Mucosa of stomach (tissue), 1 donor: ENCODE measurements at regions not wholly inside any gene's neighbourhood (a gene's known extent, or its start where the extent isn't known, plus 50 kb on each side); places are given as distances from the start of the nearest gene placed in this dataset.

Experiments used
- H3K27me3 ChIP-seq: one replicate; pipeline ENCODE4 v1.7.0; 2013; ENCODE audit warnings: mild to moderate bottlenecking, low read length; ENCODE audit not compliant: control insufficient read depth, insufficient read depth
- H3K36me3 ChIP-seq: one replicate; pipeline ENCODE4 v1.7.0; 2013; ENCODE audit warnings: low read length; ENCODE audit not compliant: control insufficient read depth, insufficient read depth
- H3K4me1 ChIP-seq: one replicate; pipeline ENCODE4 v1.7.0; 2013; ENCODE audit warnings: mild to moderate bottlenecking, low read length; ENCODE audit not compliant: control insufficient read depth, insufficient read depth
- H3K4me3 ChIP-seq: one replicate; pipeline ENCODE4 v1.7.0; 2013; ENCODE audit warnings: low read length
- H3K9ac ChIP-seq: one replicate; pipeline ENCODE4 v1.7.0; 2013; ENCODE audit warnings: mild to moderate bottlenecking, low read length, moderate library complexity
- H3K9me3 ChIP-seq: one replicate; pipeline ENCODE4 v1.7.0; 2013; ENCODE audit warnings: mild to moderate bottlenecking, low read length, moderate library complexity; ENCODE audit not compliant: control insufficient read depth
- donor health status: Pancreatic carcinoma.

DNA sequence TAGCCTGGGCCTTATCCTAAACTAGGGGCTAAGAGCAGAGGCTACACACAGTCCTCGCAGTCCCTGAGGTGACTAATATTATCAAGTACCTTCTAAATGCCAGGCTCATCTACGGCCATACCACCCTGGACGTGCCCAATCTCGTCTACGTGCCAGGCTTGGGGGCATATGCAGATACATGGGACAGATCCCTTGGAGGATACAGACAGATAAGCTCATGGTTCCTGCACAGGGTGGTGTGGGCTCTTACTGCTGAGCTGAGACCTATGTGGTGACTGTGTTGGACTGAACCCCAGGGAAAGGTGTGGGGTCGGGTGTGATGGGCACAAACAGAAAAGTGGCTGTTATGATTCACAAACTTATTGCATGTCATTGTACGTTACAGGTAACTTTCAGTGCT, 268.4 kb upstream of the NEBL start:
- no peak overlapping the region for H3K4me3 ChIP-seq
- no peaks in the 10 kb centered on the region for H3K27me3 ChIP-seq
- no peaks in the 10 kb centered on the region for H3K36me3 ChIP-seq
- H3K9me3 ChIP-seq, result no peaks in the 10 kb centered on the region
- H3K9ac ChIP-seq, result no peak overlapping the region
- no peaks in the 10 kb centered on the region for H3K4me1 ChIP-seq

DNA sequence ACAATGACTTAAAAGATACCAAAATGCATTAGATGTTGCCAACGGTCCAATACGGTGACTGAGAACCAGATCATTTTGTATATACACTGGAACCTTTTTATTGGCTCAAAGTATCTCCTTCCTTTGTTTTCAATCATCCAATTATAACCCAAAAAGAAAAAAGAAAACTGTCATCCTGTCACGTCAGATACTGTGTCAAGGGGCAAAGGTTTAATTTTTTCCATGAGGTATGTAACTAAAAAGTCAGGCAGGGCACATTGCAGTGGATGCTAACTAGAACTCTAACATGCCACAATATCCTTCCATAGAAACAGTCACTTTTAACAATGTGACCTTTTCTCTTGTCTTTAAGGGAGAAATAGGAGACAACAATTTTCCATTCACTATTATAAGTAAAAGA, 267.6 kb upstream of the NEBL start:
- H3K4me3 ChIP-seq, result no peak overlapping the region

GRCh38 chr10:21162948-21163347, 265.8 kb upstream of the NEBL start:
- H3K4me1 ChIP-seq, result no peaks in the 10 kb centered on the region
- H3K4me3 ChIP-seq, result no peak overlapping the region
- no peak overlapping the region for H3K9ac ChIP-seq
- H3K9me3 ChIP-seq, result no peaks in the 10 kb centered on the region
- H3K36me3 ChIP-seq, result no peaks in the 10 kb centered on the region
- H3K27me3 ChIP-seq, result no peaks in the 10 kb centered on the region

More for the DNA sequence above, 267.6 kb upstream of the NEBL start:
- no peaks in the 10 kb centered on the region for H3K36me3 ChIP-seq
- no peaks in the 10 kb centered on the region for H3K9me3 ChIP-seq
- H3K4me1 ChIP-seq, result no peaks in the 10 kb centered on the region
- no peaks in the 10 kb centered on the region for H3K27me3 ChIP-seq
- no peak overlapping the region for H3K9ac ChIP-seq

DNA sequence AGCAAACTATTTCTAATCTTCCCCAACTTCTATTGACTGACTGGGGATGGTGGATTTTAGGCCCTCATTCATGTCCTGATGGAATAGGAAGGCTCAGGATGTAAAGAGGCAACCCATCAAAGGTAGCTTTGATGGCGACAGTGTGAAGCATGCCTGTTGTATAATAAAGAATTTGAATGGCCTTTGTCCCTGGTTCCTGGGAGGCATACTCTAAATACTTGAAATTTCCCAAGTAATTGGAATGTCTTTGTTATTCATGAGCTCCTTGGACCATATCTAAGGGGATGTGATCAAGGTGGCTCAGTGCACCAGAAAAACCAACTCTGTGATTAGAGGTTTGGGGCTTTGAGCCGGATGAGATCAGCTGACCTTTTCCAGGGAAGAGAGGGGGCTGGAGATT, 264.5 kb upstream of the NEBL start:
- Histone ChIP-seq H3K36me3 (no peaks in the 10 kb centered on the region), H3K4me1 (no peaks in the 10 kb centered on the region), H3K27me3 (no peaks in the 10 kb centered on the region), H3K9me3 (no peaks in the 10 kb centered on the region), H3K4me3 (no peak overlapping the region), H3K9ac (no peak overlapping the region)

DNA sequence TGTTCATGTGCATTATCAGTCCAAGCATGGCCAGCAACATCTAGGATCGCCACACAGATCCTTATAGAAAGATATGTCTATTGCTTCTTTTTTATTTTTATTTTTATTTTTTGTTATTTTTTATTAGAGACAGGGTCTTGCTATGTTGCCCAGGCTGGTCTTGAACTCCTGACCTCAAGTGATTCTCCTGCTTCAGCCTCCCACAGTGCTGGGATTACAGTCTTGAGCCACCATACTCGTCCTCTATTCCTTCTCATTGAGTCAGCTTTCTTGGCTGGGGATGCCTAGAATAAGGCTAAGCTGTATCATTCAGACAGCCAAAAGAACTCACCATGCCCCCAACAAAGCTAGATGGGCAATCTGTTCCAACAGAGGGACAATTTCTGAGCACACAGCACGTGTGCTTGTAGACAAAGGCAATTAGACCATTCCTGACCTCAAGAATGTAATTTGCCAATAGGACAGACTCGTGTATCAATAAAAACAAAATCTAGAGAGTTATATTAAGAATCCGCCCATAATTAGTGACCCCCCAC, 264.0 kb upstream of the NEBL start:
- Histone ChIP-seq H3K9ac (no peak overlapping the region), H3K27me3 (no peaks in the 10 kb centered on the region), H3K4me3 (no peak overlapping the region), H3K4me1 (no peaks in the 10 kb centered on the region), H3K36me3 (no peaks in the 10 kb centered on the region), H3K9me3 (no peaks in the 10 kb centered on the region)

DNA sequence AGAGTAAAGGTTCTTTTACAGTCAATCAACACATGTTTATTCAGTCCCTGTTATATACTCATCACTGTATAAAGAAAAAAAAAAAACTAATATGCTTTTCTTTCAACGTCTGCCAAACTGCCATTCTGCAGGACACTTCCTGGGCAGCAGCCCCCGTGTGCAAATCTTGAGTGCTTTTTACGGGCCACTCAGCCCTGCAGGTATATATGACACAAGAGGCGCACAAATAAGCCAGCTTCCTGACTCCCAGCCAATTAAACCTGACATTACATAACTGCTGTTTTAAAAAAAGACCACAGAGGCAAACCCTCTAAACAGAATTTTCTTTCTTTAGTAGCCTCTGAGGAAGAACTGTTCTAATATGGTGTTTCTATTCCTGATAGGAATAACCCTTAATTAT, 263.0 kb upstream of the NEBL start:
- no peaks in the 10 kb centered on the region for H3K9me3 ChIP-seq
- no peak overlapping the region for H3K4me3 ChIP-seq
- no peaks in the 10 kb centered on the region for H3K27me3 ChIP-seq
- H3K9ac ChIP-seq, result no peak overlapping the region
- no peaks in the 10 kb centered on the region for H3K36me3 ChIP-seq
- H3K4me1 ChIP-seq, result no peaks in the 10 kb centered on the region

DNA sequence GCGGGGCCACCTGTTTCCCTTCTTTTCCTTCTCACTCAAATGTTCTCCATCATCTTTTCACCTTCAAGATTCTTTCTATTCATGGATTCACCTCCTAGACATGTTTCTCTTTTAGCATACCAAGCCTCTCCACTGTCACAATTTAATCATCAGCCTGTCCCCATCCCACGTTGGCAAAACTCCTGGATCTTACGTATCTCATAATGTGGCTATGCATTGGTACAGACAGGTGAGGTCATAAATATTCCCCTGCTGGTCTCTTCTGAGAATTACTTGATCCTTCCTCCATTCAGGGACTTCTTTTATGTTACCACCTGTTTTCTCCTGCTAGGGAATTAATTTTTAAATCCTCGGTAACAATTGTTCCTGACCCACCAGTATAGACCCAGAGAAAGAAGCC, 262.6 kb upstream of the NEBL start:
- Histone ChIP-seq H3K36me3 (no peaks in the 10 kb centered on the region), H3K4me3 (no peak overlapping the region), H3K27me3 (no peaks in the 10 kb centered on the region), H3K4me1 (no peaks in the 10 kb centered on the region), H3K9me3 (no peaks in the 10 kb centered on the region), H3K9ac (no peak overlapping the region)

GRCh38 chr10:21158301-21158700, 261.2 kb upstream of the NEBL start:
- no peak overlapping the region for H3K4me3 ChIP-seq
- no peaks in the 10 kb centered on the region for H3K9me3 ChIP-seq
- H3K36me3 ChIP-seq, result no peaks in the 10 kb centered on the region
- H3K4me1 ChIP-seq, result no peaks in the 10 kb centered on the region
- no peaks in the 10 kb centered on the region for H3K27me3 ChIP-seq
- no peak overlapping the region for H3K9ac ChIP-seq

DNA sequence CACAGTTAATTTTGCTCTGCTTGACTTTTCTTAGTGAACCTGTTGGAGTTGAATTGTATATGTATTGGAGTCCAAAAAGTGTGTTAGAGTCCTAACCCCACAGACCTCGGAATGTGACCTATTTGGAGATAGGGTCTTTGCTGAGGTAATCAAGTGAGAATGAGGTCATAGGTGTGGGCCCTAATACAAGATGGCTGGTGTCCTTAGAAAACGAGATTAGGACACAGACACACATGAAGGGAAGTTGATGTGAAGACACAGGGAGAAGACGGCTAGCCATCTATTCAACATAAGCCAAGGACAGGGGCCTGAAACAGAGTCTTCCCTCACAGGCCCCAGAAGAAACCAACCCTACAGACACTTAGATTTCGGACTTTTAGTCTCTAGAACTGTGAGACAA, 260.6 kb upstream of the NEBL start:
- no peaks in the 10 kb centered on the region for H3K9me3 ChIP-seq
- no peak overlapping the region for H3K9ac ChIP-seq
- H3K4me3 ChIP-seq, result no peak overlapping the region
- no peaks in the 10 kb centered on the region for H3K4me1 ChIP-seq
- no peaks in the 10 kb centered on the region for H3K36me3 ChIP-seq
- no peaks in the 10 kb centered on the region for H3K27me3 ChIP-seq

DNA sequence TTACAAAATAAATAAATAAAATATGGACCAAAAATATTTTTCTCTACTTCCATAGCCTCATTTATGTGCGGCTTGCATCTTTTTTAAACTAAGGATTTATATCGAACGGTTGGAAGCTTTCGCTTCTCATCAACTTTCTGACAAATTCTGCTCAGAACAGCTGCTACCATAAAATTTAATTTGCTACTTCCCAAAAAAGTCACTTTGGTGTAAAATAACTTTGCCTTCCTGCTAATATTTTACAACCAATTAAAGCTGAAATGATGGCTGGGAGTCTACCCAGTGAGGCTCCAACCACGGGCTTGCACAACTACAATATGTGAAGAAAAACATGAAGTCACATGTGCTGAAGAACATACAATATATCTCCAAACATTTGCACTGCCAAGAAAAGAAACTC, 253.1 kb upstream of the NEBL start:
- Histone ChIP-seq H3K36me3 (no peaks in the 10 kb centered on the region), H3K9ac (no peak overlapping the region), H3K4me1 (no peaks in the 10 kb centered on the region), H3K9me3 (no peaks in the 10 kb centered on the region), H3K4me3 (no peak overlapping the region), H3K27me3 (no peaks in the 10 kb centered on the region)

DNA sequence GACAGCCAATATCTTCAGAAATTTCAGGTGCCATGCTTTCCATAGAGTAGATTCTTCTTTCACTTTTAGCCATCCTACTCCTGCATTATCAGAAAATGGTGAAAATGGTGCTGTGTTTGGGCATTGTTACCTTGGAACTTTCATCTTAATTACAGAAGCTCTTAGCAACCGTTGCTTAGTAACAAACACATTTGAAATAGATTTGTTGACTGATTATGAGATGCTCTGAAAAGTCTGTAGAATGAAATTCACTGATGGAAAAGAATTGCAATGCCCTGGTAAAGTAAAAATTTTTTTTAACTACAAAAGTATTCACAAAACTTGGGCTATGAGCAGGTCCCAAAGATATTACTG, 249.3 kb upstream of the NEBL start:
- no peak overlapping the region for H3K9ac ChIP-seq
- no peaks in the 10 kb centered on the region for H3K36me3 ChIP-seq
- no peaks in the 10 kb centered on the region for H3K4me1 ChIP-seq
- no peaks in the 10 kb centered on the region for H3K27me3 ChIP-seq
- no peaks in the 10 kb centered on the region for H3K9me3 ChIP-seq
- H3K4me3 ChIP-seq, result no peak overlapping the region

GRCh38 chr10:21145751-21146435, 248.8 kb upstream of the NEBL start:
- Histone ChIP-seq H3K36me3 (no peaks in the 10 kb centered on the region), H3K4me3 (no peak overlapping the region), H3K9me3 (no peaks in the 10 kb centered on the region), H3K9ac (no peak overlapping the region), H3K4me1 (no peaks in the 10 kb centered on the region), H3K27me3 (no peaks in the 10 kb centered on the region)

DNA sequence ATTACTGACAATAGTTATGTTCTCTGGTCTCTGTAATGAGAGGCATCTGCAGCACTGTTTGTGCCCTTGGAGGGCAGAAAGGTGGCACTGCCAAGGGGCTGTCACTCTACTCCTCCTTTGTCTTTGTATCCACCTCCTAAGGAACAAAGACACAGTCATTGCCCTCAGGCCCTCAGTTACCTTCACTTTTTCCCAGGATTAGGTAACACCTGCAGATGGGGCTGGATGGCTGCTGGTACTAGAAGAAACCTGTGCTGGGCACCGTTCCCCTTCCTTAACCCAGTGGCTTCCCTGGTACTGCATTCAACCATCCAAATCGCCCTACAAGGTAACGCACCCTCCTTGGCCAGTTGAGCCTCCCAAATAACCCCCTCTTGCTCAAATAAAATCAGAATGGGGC, 246.9 kb upstream of the NEBL start:
- no peaks in the 10 kb centered on the region for H3K36me3 ChIP-seq
- no peak overlapping the region for H3K9ac ChIP-seq
- H3K4me1 ChIP-seq, result no peaks in the 10 kb centered on the region
- H3K9me3 ChIP-seq, result no peaks in the 10 kb centered on the region
- no peak overlapping the region for H3K4me3 ChIP-seq
- no peaks in the 10 kb centered on the region for H3K27me3 ChIP-seq
